C4-2B (cell line): ENCODE measurements at regions not wholly inside any gene's neighbourhood (a gene's known extent, or its start where the extent isn't known, plus 50 kb on each side); places are given as distances from the start of the nearest gene placed in this dataset.

Source experiments
- H3K27ac ChIP-seq: fragments of 450-650 bp; 2 replicates; pipeline ENCODE4 v1.5.1; 2017
- CTCF ChIP-seq: fragments of 450-650 bp; conservative IDR thresholded peaks from 2 replicates; pipeline ENCODE4 v1.5.1; 2017; ENCODE audit warnings: mild to moderate bottlenecking
- ZFX ChIP-seq: fragments of 450-650 bp; IDR thresholded peaks from 2 replicates; pipeline ENCODE4 v1.6.1; 2017

GRCh38 chr4:163773940-163774339 lies 279.4 kb downstream of the TMA16 start:
- no peak for TF ChIP-seq CTCF
- no peak for TF ChIP-seq ZFX
- no peak overlapping the region for H3K27ac ChIP-seq

GRCh38 chr4:163776957-163777356 lies 282.5 kb downstream of the TMA16 start:
- no peak overlapping the region for H3K27ac ChIP-seq
- TF ChIP-seq CTCF (no peak), ZFX (no peak)

GRCh38 chr4:163781726-163782125 lies 287.2 kb downstream of the TMA16 start:
- H3K27ac ChIP-seq = no peak overlapping the region
- TF ChIP-seq CTCF (no peak), ZFX (no peak)

GRCh38 chr4:163790231-163790630 lies 295.7 kb downstream of the TMA16 start:
- H3K27ac ChIP-seq = no peak overlapping the region
- TF ChIP-seq ZFX (no peak), CTCF (no peak)

GRCh38 chr4:163795885-163796284 lies 301.4 kb downstream of the TMA16 start:
- no peak for TF ChIP-seq ZFX
- no peak for TF ChIP-seq CTCF

GRCh38 chr4:163804001-163804400 lies 309.5 kb downstream of the TMA16 start:
- H3K27ac ChIP-seq = no peak overlapping the region

More at GRCh38 chr4:163795885-163796284, 301.4 kb downstream of the TMA16 start:
- H3K27ac ChIP-seq = no peak overlapping the region

GRCh38 chr4:163806653-163807052 lies 312.2 kb downstream of the TMA16 start:
- TF ChIP-seq ZFX (no peak), CTCF (no peak)
- H3K27ac ChIP-seq = no peak overlapping the region

More at GRCh38 chr4:163804001-163804400, 309.5 kb downstream of the TMA16 start:
- TF ChIP-seq ZFX = no peak
- TF ChIP-seq CTCF = no peak
